PC-3 (cell line): ENCODE measurements at regions not wholly inside any gene's neighbourhood (a gene's known extent, or its start where the extent isn't known, plus 50 kb on each side); places are given as distances from the start of the nearest gene placed in this dataset.

Experiments used
- CTCF ChIP-seq: fragments of 300-600 bp; sonication (generic); conservative IDR thresholded peaks from 2 replicates; pipeline ENCODE4 v1.5.1; 2017; ENCODE audit warnings: antibody characterized with exemption, low read depth, mild to moderate bottlenecking, low read length
- EZH2 ChIP-seq: fragments of 300-600 bp; sonication (generic); IDR thresholded peaks from one replicate; pipeline ENCODE4 v1.6.1; 2017; ENCODE audit warnings: antibody characterized with exemption, mild to moderate bottlenecking, low read length; ENCODE audit not compliant: unreplicated experiment

- TF ChIP-seq CTCF (no peak), EZH2 (no peak)
Measured at GRCh38 chr9:107387409-107387808, 102.2 kb downstream of the KLF4 start.
